ENCODE measurements at regions not wholly inside any gene's neighbourhood (a gene's known extent, or its start where the extent isn't known, plus 50 kb on each side); places are given as distances from the start of the nearest gene placed in this dataset.

- Histone ChIP-seq H2BK120ac (ENCODE audit: low read depth, low read length, poor library complexity, severe bottlenecking) (no peak overlapping the region), H4K5ac (ENCODE audit: insufficient read length, low read depth, low read length) (no peak overlapping the region), H3K23me2 (ENCODE audit: insufficient read length, low read depth, low read length, poor library complexity, severe bottlenecking) (no peaks in the 10 kb centered on the region), H4K91ac (ENCODE audit: insufficient read length, low read depth, low read length) (no peak overlapping the region), H2BK12ac (ENCODE audit: insufficient read length, low read depth, low read length) (no peak overlapping the region), H2AK5ac (ENCODE audit: insufficient read length, low read length) (no peak overlapping the region), H3K9ac (ENCODE audit: extremely low read depth, insufficient read length, low read length) (no peak overlapping the region), H3K79me2 (ENCODE audit: insufficient read depth, low read length) (no peaks in the 10 kb centered on the region), H3K56ac (ENCODE audit: insufficient read length, low read depth, low read length) (no peak overlapping the region), H3K4me1 (ENCODE audit: insufficient read depth, low read length) (no peaks in the 10 kb centered on the region), H3K23ac (ENCODE audit: insufficient read length, low read depth, low read length) (no peak overlapping the region), H4K20me1 (ENCODE audit: control insufficient read depth, insufficient read depth, insufficient read length) (no peaks in the 10 kb centered on the region), H2BK15ac (ENCODE audit: low read depth, low read length) (no peak overlapping the region), H3K4me2 (ENCODE audit: insufficient read depth, insufficient read length, low read length) (no peak overlapping the region), H2BK20ac (ENCODE audit: low read depth, low read length, poor library complexity, severe bottlenecking) (no peak overlapping the region), H3T11ph (ENCODE audit: low read length) (no peak overlapping the region), H3K4ac (ENCODE audit: low read depth, low read length) (no peak overlapping the region), H3K18ac (ENCODE audit: insufficient read length, low read depth, low read length) (no peak overlapping the region), H3K9me3 (ENCODE audit: control insufficient read depth, low read depth, low read length) (no peaks in the 10 kb centered on the region), H3K27me3 (ENCODE audit: insufficient read depth, low read length) (no peaks in the 10 kb centered on the region), H4K8ac (replicated peaks; ENCODE audit: insufficient read length, low read depth, low read length) (no peak overlapping the region), H3K14ac (ENCODE audit: insufficient read depth, low read length) (no peak overlapping the region), H2BK5ac (ENCODE audit: insufficient read length, low read length) (no peak overlapping the region), H2AFZ (ENCODE audit: low read length) (no peak overlapping the region), H3K79me1 (ENCODE audit: insufficient read depth, low read depth, low read length, poor library complexity, severe bottlenecking) (no peaks in the 10 kb centered on the region), H3K27ac (ENCODE audit: insufficient read length, low read depth, low read length) (no peak overlapping the region)
- Mint-ChIP-seq H3K4me1 (no peaks in the 10 kb centered on the region), H3K27ac (no peak overlapping the region), H3K4me3 (no peak overlapping the region), H3K27me3 (ENCODE audit: low read depth) (no peaks in the 10 kb centered on the region), H3K9me3 (no peaks in the 10 kb centered on the region), H3K36me3 (ENCODE audit: insufficient read depth in 1 of 3, low read depth in 3 of 3) (no peaks in the 10 kb centered on the region)
- WGBS (ENCODE audit: extremely low coverage, insufficient read length, low lambda C conversion rate): no CpG with 5 or more reads among the region's 1 CpG
- no peak for TF ChIP-seq CTCF (conservative IDR thresholded peaks at IDR 0.05)
- DNase-seq: no peak
These were observed 222.8 kb downstream of the NDFIP2 start for GRCh38 chr13:79703772-79704171.
